ENCODE measurements at regions not wholly inside any gene's neighbourhood (a gene's known extent, or its start where the extent isn't known, plus 50 kb on each side); places are given as distances from the start of the nearest gene placed in this dataset.

DNA sequence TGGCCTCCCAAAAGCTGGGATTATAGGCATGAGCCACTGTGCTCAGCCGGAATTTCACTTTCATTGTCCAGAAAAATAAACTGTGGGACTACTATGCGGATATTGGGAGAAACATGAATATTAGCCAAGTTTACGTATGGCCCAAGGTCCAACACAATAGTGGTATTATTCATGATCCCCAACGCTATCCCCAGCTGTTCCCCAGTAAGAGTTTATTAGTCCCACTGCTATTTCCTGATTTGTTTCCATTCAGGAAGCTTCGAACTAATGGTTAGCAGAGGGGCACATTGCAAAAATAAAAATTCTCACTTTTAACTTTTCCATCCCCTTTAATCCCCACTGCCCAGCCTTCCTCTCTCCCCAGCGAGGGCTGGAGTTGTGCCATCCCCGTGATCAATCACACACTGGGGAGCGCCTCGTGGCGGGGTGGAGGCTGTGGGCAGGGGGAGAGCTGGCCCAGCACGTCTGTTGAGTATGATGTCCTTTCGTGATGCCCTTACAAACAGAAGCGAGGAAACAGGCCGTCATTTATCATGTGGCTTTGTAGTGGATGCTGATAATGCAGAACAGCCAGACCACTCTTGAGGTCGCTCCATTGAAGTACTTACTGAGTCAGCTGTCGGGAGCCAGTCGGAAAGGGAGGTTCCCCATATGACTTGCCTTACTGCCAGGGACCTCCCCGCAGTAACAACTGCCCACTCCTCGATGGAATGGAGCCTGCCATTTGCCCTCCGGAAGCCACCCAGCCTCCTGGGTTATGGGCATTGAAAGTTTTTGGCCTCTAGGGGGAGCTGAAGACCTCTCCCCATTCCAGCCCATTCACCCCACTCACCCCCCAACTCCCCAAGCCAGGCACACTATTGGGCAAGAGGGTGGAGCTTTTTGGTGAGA is 117.0 kb downstream of the KDR start:
- Histone ChIP-seq H2AFZ (no peak overlapping the region), H3K9ac (no peak overlapping the region), H3K27me3 (ENCODE audit: control insufficient read depth, insufficient read depth, low read length) (no peaks in the 10 kb centered on the region), H3K4me1 (no peaks in the 10 kb centered on the region), H3K4me3 (ENCODE audit: low read depth, low read length) (no peak overlapping the region), H3K27ac (no peak overlapping the region), H3K9me3 (ENCODE audit: control insufficient read depth, low read length) (no peaks in the 10 kb centered on the region), H3K4me2 (ENCODE audit: low read length) (no peak overlapping the region), H3K79me2 (no peaks in the 10 kb centered on the region), H3K36me3 (ENCODE audit: control insufficient read depth, insufficient read depth, low read length) (no peaks in the 10 kb centered on the region)
- TF ChIP-seq, protein P1, sequence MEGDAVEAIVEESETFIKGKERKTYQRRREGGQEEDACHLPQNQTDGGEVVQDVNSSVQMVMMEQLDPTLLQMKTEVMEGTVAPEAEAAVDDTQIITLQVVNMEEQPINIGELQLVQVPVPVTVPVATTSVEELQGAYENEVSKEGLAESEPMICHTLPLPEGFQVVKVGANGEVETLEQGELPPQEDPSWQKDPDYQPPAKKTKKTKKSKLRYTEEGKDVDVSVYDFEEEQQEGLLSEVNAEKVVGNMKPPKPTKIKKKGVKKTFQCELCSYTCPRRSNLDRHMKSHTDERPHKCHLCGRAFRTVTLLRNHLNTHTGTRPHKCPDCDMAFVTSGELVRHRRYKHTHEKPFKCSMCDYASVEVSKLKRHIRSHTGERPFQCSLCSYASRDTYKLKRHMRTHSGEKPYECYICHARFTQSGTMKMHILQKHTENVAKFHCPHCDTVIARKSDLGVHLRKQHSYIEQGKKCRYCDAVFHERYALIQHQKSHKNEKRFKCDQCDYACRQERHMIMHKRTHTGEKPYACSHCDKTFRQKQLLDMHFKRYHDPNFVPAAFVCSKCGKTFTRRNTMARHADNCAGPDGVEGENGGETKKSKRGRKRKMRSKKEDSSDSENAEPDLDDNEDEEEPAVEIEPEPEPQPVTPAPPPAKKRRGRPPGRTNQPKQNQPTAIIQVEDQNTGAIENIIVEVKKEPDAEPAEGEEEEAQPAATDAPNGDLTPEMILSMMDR (IDR thresholded peaks at IDR 0.05) = no peak

DNA sequence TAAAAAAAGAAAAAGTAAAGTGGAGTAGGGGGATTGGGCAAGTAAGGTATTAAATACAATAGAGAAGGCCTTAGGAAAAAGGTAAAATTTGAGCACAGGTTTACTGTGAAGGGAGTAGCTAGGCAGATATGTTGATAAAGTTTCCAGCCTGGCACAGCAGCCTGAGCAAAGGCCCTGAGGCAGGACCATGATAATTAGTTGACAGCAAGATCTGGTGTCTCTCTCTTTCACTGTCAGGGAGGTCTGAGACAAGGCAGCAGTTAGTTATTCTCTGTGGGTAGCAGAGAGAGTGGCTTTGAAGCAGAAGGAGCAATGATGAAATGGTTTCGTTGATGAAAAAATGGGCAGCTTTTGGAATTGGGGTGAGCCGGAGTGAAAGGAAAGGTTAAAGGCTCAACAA is 119.5 kb downstream of the KDR start:
- H3K4me3 ChIP-seq (ENCODE audit: low read depth, low read length) = no peak overlapping the region
- no peak overlapping the region for H3K27ac ChIP-seq
- H3K4me2 ChIP-seq (ENCODE audit: low read length) = no peak overlapping the region
- no peaks in the 10 kb centered on the region for H3K9me3 ChIP-seq (ENCODE audit: control insufficient read depth, low read length)
- no peak overlapping the region for H3K9ac ChIP-seq
- H3K36me3 ChIP-seq (ENCODE audit: control insufficient read depth, insufficient read depth, low read length) = no peaks in the 10 kb centered on the region
- H3K27me3 ChIP-seq (ENCODE audit: control insufficient read depth, insufficient read depth, low read length) = no peaks in the 10 kb centered on the region
- no peaks in the 10 kb centered on the region for H3K4me1 ChIP-seq
- H2AFZ ChIP-seq = no peak overlapping the region
- no peaks in the 10 kb centered on the region for H3K79me2 ChIP-seq
- TF ChIP-seq, protein P1 (IDR thresholded peaks at IDR 0.05) = no peak

DNA sequence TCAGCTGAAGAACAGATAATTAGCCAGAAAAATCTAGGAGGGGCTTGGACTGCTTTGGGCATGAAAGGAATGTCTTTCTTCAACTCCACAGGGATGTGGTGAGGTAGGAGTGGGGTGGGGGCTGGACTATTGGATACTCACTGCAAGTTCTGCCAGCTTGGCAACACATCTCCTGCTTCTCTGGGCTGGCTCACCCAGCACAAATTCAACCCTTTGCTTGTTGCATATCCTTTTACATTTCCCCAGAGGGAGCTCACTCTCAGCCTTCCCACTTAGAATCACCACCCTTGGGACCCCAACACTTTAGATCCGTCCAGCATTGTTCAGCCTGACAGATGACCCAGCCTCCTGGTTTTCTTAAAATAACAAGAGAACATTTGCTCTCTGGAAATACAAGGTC is 120.6 kb downstream of the KDR start:
- no peak overlapping the region for H3K9ac ChIP-seq
- H3K79me2 ChIP-seq = no peaks in the 10 kb centered on the region
- no peak overlapping the region for H3K27ac ChIP-seq
- no peak overlapping the region for H3K4me3 ChIP-seq (ENCODE audit: low read depth, low read length)
- no peak overlapping the region for H2AFZ ChIP-seq
- no peaks in the 10 kb centered on the region for H3K36me3 ChIP-seq (ENCODE audit: control insufficient read depth, insufficient read depth, low read length)
- H3K4me1 ChIP-seq = no peaks in the 10 kb centered on the region
- TF ChIP-seq, protein P1 (IDR thresholded peaks at IDR 0.05) = no peak
- H3K27me3 ChIP-seq (ENCODE audit: control insufficient read depth, insufficient read depth, low read length) = no peaks in the 10 kb centered on the region
- no peak overlapping the region for H3K4me2 ChIP-seq (ENCODE audit: low read length)
- H3K9me3 ChIP-seq (ENCODE audit: control insufficient read depth, low read length) = no peaks in the 10 kb centered on the region

DNA sequence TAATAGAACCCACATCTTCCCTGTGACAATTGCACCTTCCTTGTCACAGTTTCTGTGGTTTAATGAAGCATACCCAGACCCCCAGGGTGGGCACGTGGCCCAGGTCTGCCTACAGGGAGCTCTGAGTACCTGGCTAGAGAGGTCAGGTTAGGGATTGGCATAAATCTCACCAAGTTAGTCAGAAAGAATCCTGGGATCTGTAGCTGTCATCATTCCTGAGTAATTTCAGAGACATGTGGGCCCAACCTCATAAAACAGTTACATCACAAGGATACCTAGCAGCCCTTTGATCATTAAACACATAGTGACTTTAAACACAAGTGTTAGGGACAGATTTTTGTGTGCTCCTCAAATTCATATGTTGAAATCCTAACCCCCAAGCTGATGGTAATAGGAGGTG is 123.0 kb downstream of the KDR start:
- H3K27me3 ChIP-seq (ENCODE audit: control insufficient read depth, insufficient read depth, low read length) = no peaks in the 10 kb centered on the region
- H3K4me3 ChIP-seq (ENCODE audit: low read depth, low read length) = no peak overlapping the region
- no peak overlapping the region for H2AFZ ChIP-seq
- TF ChIP-seq, protein P1 (IDR thresholded peaks at IDR 0.05) = no peak
- no peak overlapping the region for H3K27ac ChIP-seq
- no peaks in the 10 kb centered on the region for H3K79me2 ChIP-seq
- H3K9me3 ChIP-seq (ENCODE audit: control insufficient read depth, low read length) = no peaks in the 10 kb centered on the region
- H3K36me3 ChIP-seq (ENCODE audit: control insufficient read depth, insufficient read depth, low read length) = no peaks in the 10 kb centered on the region
- H3K9ac ChIP-seq = no peak overlapping the region
- no peak overlapping the region for H3K4me2 ChIP-seq (ENCODE audit: low read length)
- no peaks in the 10 kb centered on the region for H3K4me1 ChIP-seq

DNA sequence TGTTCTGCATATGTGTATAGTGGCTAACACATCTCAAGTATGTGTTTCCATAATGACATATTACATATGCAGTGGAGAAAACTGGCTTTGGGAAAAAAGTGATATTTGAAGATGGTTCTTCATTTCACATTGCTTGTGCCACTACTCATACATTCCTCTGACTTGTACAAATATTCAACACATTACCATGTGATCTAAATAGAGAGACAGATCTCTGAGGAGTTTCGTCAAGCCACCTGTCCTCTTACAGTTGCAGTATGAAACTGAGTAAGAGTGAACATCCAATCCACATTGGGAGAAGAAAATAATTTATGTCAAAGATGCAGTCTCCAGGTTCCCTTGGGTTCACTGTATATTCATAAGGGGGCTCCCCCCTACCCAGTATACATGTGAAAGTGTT is 123.9 kb downstream of the KDR start:
- H3K4me1 ChIP-seq = no peaks in the 10 kb centered on the region

More for the DNA sequence above, 123.9 kb downstream of the KDR start:
- Histone ChIP-seq H3K36me3 (ENCODE audit: control insufficient read depth, insufficient read depth, low read length) (no peaks in the 10 kb centered on the region), H3K79me2 (no peaks in the 10 kb centered on the region), H3K9ac (no peak overlapping the region), H3K4me2 (ENCODE audit: low read length) (no peak overlapping the region), H2AFZ (no peak overlapping the region), H3K9me3 (ENCODE audit: control insufficient read depth, low read length) (no peaks in the 10 kb centered on the region), H3K27ac (no peak overlapping the region), H3K4me3 (ENCODE audit: low read depth, low read length) (no peak overlapping the region), H3K27me3 (ENCODE audit: control insufficient read depth, insufficient read depth, low read length) (no peaks in the 10 kb centered on the region)
- TF ChIP-seq, protein P1 (IDR thresholded peaks at IDR 0.05) = no peak

All from parathyroid adenoma (tissue), 2 donors.